Dermis blood vessel endothelial cell (primary cell): ENCODE measurements at regions not wholly inside any gene's neighbourhood (a gene's known extent, or its start where the extent isn't known, plus 50 kb on each side); places are given as distances from the start of the nearest gene placed in this dataset.
"Not testable (repeated sequence)": the region's sequence is repeated elsewhere in the genome, so short reads cannot be mapped to it uniquely, and the experiment has no call there.

ENCODE experiments used
- DNase-seq: peaks from one replicate; pipeline ENCODE4 v3.0.0; 2010

GRCh38 chr12:83659321-83659720 lies 972.6 kb downstream of the TMTC2 start:
- no peak for DNase-seq

GRCh38 chr12:83656004-83656403 lies 969.3 kb downstream of the TMTC2 start:
- DNase-seq, result no peak

- DNase-seq, result no peak
Observed at GRCh38 chr12:83642205-83642604, 955.5 kb downstream of the TMTC2 start.

GRCh38 chr12:83641789-83642188 lies 955.1 kb downstream of the TMTC2 start:
- DNase-seq, result no peak

- no peak for DNase-seq
Observed at GRCh38 chr12:83634726-83635267, 948.1 kb downstream of the TMTC2 start.

GRCh38 chr12:83630526-83630925 lies 943.8 kb downstream of the TMTC2 start:
- no peak for DNase-seq

GRCh38 chr12:83629931-83630330 lies 943.2 kb downstream of the TMTC2 start:
- no peak for DNase-seq

- DNase-seq, result no peak
Observed at GRCh38 chr12:83622205-83622604, 935.5 kb downstream of the TMTC2 start.

- no peak for DNase-seq
Observed at GRCh38 chr12:83619973-83620372, 933.3 kb downstream of the TMTC2 start.

- DNase-seq, result no peak
Observed at GRCh38 chr12:83615152-83615551, 928.4 kb downstream of the TMTC2 start.

- DNase-seq, result no peak
Observed at GRCh38 chr12:83613586-83614110, 926.9 kb downstream of the TMTC2 start.

GRCh38 chr12:83603106-83603505 lies 916.4 kb downstream of the TMTC2 start:
- DNase-seq, result no peak

- DNase-seq, result no peak
Observed at GRCh38 chr12:83575326-83575725, 888.6 kb downstream of the TMTC2 start.

- no peak for DNase-seq
Observed at GRCh38 chr12:83574142-83574541, 887.4 kb downstream of the TMTC2 start.

- no peak for DNase-seq
Observed at GRCh38 chr12:83573671-83574070, 887.0 kb downstream of the TMTC2 start.

GRCh38 chr12:83559650-83560049 lies 872.9 kb downstream of the TMTC2 start:
- DNase-seq, result no peak

- DNase-seq, result not testable (repeated sequence)
Observed at GRCh38 chr12:83556040-83556439, 869.3 kb downstream of the TMTC2 start.

- no peak for DNase-seq
Observed at GRCh38 chr12:83541446-83541845, 854.7 kb downstream of the TMTC2 start.

- DNase-seq, result no peak
Observed at GRCh38 chr12:83538361-83538965, 851.8 kb downstream of the TMTC2 start.

- DNase-seq, result no peak
Observed at GRCh38 chr12:83537428-83538053, 850.8 kb downstream of the TMTC2 start.

GRCh38 chr12:83536496-83536895 lies 849.8 kb downstream of the TMTC2 start:
- DNase-seq, result no peak

- DNase-seq, result no peak
Observed at GRCh38 chr12:83528571-83528970, 841.9 kb downstream of the TMTC2 start.

GRCh38 chr12:83527810-83528209 lies 841.1 kb downstream of the TMTC2 start:
- no peak for DNase-seq

- DNase-seq, result no peak
Observed at GRCh38 chr12:83515306-83516026, 828.8 kb downstream of the TMTC2 start.
